CD4-positive, alpha-beta T cell treated with Interleukin-12 subunit alpha and Interleukin-12 subunit beta, for 1 hour (primary cell): ENCODE measurements at regions not wholly inside any gene's neighbourhood (a gene's known extent, or its start where the extent isn't known, plus 50 kb on each side); places are given as distances from the start of the nearest gene placed in this dataset.
A peak's percentile ranks its signal among the peaks of the same experiment; 100 is the strongest.
"Not testable (repeated sequence)": the region's sequence is repeated elsewhere in the genome, so short reads cannot be mapped to it uniquely, and the experiment has no call there.

Experiments
- DNase-seq: peaks from one replicate; pipeline ENCODE4 v3.0.0-alpha.2; 2020

DNA sequence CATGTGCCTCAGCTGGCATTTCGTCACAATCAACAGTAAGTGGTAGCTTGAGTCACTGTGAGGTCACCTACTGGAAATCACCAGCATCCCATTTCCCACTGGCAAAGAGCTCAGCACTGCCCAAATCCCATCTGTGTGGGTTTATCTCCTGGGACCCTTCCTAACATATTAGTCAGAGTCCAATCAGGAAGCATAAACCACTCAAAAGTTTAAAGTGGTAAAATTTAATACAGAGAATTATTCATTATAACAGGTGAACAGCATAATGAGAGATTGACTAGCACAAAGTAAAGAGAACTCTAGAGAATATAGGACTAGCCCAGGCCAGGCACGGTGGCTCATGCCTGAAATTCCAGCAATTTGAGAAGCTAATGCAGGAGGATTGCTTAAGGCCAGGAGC, 107.1 kb upstream of the TP53BP2 start:
- not testable (repeated sequence) for DNase-seq

GRCh38 chr1:223951551-223951950, 105.8 kb upstream of the TP53BP2 start:
- DNase-seq = not testable (repeated sequence)

- not testable (repeated sequence) for DNase-seq
Observed at GRCh38 chr1:223949944-223950343, 104.2 kb upstream of the TP53BP2 start.

- DNase-seq = not testable (repeated sequence)
Observed at GRCh38 chr1:223948041-223948440, 102.3 kb upstream of the TP53BP2 start.

GRCh38 chr1:223936592-223936991, 90.8 kb upstream of the TP53BP2 start:
- DNase-seq = not testable (repeated sequence)

GRCh38 chr1:223931476-223931875, 85.7 kb upstream of the TP53BP2 start:
- not testable (repeated sequence) for DNase-seq

DNA sequence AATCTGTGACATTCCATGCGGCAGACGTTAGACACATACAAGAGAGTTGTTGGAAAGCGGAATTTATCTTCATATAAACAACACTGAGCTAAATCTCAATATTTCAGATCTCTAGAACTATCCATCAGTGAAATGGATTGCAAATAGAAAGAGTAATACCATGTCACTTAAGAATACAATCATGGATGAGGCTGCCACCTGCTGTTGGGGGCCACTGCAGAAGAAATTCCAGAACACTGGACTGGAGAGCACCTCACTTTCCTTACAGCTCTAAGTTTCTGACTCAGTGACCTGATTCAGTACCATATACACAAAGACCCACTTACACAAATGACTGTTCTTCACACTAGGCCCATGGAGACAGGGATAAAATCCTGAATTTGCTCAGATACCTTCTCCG, 75.1 kb upstream of the TP53BP2 start:
- peak; percentile 6 for DNase-seq

- DNase-seq = not testable (repeated sequence)
Observed at GRCh38 chr1:223915476-223915875, 69.7 kb upstream of the TP53BP2 start.

- DNase-seq = not testable (repeated sequence)
Observed at GRCh38 chr1:223913715-223914114, 68.0 kb upstream of the TP53BP2 start.

DNA sequence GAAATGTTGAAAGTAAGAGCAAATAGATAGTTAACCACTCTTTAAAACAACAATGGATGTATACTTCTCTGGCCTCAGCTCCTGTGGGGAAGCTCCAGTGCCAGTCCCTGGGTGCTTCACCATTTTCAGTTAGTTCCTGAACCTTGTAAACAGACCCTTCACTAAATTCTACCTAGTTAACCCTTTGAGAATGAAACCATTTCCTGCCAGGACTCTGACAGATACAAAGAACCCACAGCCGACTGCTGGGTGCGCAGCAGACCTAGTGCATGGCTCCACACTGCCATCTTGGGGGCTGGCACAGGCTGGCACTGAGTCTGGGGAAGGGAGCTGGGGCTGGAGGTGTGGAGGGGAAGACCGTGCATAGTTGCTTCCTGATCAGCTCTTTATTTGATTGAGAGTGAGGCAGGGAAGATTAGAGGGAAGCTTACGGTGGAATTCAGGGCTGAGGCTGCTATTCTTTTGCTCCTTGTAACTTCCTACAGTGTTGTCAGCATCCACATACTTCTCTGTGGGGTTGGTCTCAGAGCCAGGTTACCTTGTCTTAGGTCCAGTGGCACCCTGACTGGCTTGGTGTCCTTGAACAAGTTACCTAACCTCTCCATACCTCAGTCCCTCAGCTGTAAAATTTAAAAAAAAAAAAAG, 62.3 kb upstream of the TP53BP2 start:
- peak; percentile 36 for DNase-seq

- not testable (repeated sequence) for DNase-seq
Observed at GRCh38 chr1:223903221-223903620, 57.5 kb upstream of the TP53BP2 start.

DNA sequence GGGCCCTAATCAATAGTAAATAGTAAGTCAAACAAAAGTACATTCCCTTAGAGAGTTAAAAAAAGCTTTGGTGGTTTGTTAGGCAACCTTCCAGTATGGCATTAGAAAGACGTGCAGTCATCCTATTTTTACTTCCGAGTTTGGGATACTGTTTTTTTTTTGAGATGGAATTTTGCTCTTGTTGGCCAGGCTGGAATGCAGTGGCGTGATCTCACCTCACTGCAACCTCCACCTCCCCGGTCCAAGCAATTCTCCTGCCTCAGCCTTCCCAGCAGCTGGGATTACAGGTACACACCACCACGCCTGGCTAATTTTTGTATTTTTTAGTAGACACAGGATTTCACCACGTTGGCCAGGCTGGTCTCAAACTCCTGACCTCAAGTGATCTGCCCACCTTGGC, 54.0 kb upstream of the TP53BP2 start:
- DNase-seq = not testable (repeated sequence)

DNA sequence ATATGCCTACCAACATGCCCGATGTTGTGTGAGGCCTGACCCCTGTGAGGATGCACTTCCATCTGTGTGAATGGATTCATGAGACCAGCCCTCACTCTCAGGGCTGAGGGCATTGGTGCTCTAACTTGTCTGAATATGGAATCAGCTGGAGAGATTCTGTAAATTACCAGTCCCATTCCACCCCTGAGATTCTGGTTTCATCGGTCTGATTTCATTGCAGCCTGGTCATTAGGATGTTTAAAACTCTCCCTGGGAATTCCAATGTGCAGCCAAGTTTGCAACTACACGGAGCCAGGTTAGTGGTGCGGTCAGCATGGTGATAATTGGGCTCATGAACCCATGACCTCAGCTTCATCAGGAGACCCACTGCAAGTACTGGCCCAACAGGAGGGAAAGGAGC, 51.4 kb upstream of the TP53BP2 start:
- not testable (repeated sequence) for DNase-seq

DNA sequence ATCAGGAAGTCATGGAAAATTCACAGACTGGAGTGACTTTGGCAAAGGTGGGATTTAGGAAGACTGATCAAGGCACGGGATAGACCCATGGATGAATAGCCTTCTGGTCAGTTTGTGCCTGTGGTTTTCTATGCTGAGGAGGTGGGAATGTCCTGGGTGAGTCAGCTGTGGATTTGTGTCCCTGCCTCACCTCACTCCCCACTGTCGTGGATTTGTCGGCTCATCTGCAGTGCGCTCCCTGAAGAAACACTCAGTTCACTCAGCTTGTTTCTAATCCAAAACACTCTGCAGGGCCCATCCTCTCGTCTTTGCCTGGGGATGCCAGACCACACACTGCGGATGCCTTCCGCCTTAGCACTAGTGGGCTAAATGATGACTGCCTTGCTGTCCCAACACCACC, 50.2 kb upstream of the TP53BP2 start:
- not testable (repeated sequence) for DNase-seq
